ENCODE measurements at regions not wholly inside any gene's neighbourhood (a gene's known extent, or its start where the extent isn't known, plus 50 kb on each side); places are given as distances from the start of the nearest gene placed in this dataset.

DNA sequence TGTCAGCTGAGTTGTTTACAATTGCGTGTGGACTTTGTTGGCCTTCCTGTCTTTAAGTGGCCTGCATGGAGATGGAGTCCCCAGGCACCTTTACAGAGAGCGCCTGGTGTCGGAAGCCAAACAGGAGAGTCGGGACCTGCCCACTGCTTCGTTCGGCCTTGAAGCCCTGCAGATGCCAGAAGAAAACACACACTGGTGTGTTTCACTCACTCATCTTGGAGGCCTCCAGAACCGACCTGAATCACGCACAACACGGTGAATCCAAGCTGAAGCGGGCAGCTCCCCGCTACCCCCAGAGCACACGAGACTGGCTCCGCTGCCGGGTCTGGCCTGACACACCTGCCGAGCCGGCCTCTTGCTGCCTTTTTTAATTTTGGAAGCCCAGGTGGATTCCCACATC is 419.4 kb upstream of the IRX4 start:
- Histone ChIP-seq H3K4me3 (no peak overlapping the region), H3K27me3 (replicated peaks; ENCODE audit: insufficient read depth) (no peaks in the 10 kb centered on the region), H3K4me1 (ENCODE audit: control insufficient read depth in 1 of 2, low read depth in 2 of 2) (no peaks in the 10 kb centered on the region), H3K36me3 (no peaks in the 10 kb centered on the region), H3K27ac (no peak overlapping the region), H3K9me3 (no peaks in the 10 kb centered on the region)
- TF ChIP-seq, protein P1, sequence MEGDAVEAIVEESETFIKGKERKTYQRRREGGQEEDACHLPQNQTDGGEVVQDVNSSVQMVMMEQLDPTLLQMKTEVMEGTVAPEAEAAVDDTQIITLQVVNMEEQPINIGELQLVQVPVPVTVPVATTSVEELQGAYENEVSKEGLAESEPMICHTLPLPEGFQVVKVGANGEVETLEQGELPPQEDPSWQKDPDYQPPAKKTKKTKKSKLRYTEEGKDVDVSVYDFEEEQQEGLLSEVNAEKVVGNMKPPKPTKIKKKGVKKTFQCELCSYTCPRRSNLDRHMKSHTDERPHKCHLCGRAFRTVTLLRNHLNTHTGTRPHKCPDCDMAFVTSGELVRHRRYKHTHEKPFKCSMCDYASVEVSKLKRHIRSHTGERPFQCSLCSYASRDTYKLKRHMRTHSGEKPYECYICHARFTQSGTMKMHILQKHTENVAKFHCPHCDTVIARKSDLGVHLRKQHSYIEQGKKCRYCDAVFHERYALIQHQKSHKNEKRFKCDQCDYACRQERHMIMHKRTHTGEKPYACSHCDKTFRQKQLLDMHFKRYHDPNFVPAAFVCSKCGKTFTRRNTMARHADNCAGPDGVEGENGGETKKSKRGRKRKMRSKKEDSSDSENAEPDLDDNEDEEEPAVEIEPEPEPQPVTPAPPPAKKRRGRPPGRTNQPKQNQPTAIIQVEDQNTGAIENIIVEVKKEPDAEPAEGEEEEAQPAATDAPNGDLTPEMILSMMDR (IDR thresholded peaks at IDR 0.05), result no peak
- ATAC-seq (ENCODE audit: insufficient number of reproducible peaks, low FRiP score, low read depth), result no peak
- no peak for DNase-seq (ENCODE audit: low spot score)

DNA sequence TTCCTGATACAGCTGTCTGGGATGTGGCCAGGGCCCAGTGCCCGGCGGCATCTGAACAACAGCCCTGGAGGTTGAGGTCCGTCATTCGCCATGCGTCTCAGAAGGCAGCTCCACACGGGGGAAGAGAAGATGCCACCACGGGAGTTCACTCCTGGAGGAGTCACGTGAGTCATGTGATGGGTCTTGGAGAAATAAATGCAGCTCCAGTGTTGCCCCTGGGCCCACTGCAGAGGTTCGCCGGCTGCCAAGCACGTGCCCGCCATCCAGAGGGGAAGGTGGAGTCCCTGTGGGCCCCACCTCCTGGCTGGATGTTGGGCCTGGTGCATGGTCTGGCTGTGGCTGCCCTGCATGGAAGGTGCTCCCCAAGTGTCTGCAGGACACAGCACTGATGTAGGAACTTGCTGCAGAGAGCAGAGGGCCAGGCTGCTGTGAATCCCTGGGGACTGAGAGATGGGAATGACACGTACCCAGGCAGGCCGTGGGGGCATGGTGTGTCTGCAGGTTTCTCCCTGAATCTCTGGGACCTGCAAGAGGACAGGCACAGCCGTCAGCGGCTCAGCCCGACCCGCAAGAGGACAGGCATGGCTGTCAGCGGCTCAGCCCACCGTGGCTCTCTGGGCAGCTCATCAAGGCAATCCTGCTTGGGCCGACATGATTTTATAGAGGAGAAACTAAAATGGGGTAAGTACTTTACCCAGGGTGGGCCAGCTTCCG is 418.3 kb upstream of the IRX4 start:
- DNase-seq (ENCODE audit: low spot score), result no peak
- H3K27me3 ChIP-seq (replicated peaks; ENCODE audit: insufficient read depth), result no peaks in the 10 kb centered on the region

DNA sequence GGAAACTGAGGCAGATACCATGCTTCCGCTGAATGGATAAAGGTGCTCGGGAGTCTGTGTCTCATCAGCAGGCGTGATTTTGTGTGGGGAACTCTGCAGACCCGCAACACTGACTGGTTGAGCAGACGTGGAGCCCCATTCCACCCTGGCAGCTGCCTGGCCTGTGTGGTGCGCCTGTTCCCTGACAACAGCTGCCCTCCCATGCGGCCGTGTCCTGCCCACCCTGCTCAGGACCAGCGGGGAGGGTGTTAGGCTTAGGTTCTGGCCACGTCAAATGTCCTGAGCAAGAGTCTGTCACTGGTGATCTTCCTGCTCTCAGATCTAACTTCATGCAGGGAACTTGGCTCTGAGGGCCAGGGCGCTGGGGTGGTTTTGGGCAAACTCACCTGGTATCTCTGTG is 417.7 kb upstream of the IRX4 start:
- no peaks in the 10 kb centered on the region for H3K36me3 ChIP-seq
- no peaks in the 10 kb centered on the region for H3K4me1 ChIP-seq (ENCODE audit: control insufficient read depth in 1 of 2, low read depth in 2 of 2)
- TF ChIP-seq, protein P1 (IDR thresholded peaks at IDR 0.05), result no peak
- H3K27me3 ChIP-seq (replicated peaks; ENCODE audit: insufficient read depth), result no peaks in the 10 kb centered on the region
- H3K9me3 ChIP-seq, result no peaks in the 10 kb centered on the region
- DNase-seq (ENCODE audit: low spot score) (no peak), ATAC-seq (ENCODE audit: insufficient number of reproducible peaks, low FRiP score, low read depth) (no peak)
- no peak overlapping the region for H3K27ac ChIP-seq
- H3K4me3 ChIP-seq, result no peak overlapping the region

More for the DNA sequence above, 418.3 kb upstream of the IRX4 start:
- no peaks in the 10 kb centered on the region for H3K4me1 ChIP-seq (ENCODE audit: control insufficient read depth in 1 of 2, low read depth in 2 of 2)
- ATAC-seq (ENCODE audit: insufficient number of reproducible peaks, low FRiP score, low read depth), result no peak
- H3K27ac ChIP-seq, result no peak overlapping the region
- TF ChIP-seq, protein P1 (IDR thresholded peaks at IDR 0.05), result no peak
- H3K4me3 ChIP-seq, result no peak overlapping the region
- no peaks in the 10 kb centered on the region for H3K9me3 ChIP-seq
- H3K36me3 ChIP-seq, result no peaks in the 10 kb centered on the region

DNA sequence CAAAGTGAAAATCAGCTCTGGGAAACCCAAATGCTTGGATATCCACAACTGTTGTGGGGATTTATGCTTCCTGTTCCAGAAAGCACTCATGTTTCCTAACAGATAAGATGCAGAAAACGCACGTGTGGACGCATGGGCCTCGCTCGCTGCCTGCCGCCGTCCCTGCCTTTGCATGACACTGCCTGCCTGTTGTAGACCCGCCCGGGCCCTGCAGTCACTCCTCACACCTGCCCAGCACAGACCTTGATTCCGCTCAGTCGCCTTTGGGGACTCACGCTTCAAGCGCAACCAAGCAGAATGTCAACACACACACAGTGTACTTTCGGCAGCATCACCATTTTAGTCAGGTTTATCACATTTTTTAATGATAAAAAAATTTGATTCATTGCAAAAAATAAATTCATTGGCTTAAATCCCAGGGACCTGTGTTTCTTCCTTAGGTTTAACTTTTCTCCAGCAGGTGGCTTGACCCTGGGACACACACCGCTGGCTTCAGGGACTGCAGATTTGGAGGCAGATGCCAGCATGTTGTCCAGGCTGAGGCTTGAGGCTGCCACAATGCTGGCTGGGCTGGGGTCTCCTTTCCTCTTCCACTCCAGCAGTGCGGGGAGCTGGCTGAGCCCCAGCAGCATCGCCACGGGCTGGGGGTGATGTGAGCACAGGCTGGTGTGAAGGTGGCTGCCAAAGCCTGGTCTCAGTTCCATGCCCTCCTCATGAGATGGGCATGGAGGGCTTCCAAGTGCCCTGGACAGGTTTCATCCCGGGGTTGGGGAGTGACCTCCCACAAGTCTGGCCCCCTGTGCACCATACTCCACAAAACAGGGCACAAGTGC is 416.9 kb upstream of the IRX4 start:
- ATAC-seq (ENCODE audit: insufficient number of reproducible peaks, low FRiP score, low read depth), result no peak
- TF ChIP-seq, protein P1 (IDR thresholded peaks at IDR 0.05), result no peak
- H3K36me3 ChIP-seq, result no peaks in the 10 kb centered on the region
- no peaks in the 10 kb centered on the region for H3K9me3 ChIP-seq
- H3K4me1 ChIP-seq (ENCODE audit: control insufficient read depth in 1 of 2, low read depth in 2 of 2), result no peaks in the 10 kb centered on the region
- no peaks in the 10 kb centered on the region for H3K27me3 ChIP-seq (replicated peaks; ENCODE audit: insufficient read depth)
- no peak overlapping the region for H3K27ac ChIP-seq
- no peak for DNase-seq (ENCODE audit: low spot score)
- H3K4me3 ChIP-seq, result no peak overlapping the region

DNA sequence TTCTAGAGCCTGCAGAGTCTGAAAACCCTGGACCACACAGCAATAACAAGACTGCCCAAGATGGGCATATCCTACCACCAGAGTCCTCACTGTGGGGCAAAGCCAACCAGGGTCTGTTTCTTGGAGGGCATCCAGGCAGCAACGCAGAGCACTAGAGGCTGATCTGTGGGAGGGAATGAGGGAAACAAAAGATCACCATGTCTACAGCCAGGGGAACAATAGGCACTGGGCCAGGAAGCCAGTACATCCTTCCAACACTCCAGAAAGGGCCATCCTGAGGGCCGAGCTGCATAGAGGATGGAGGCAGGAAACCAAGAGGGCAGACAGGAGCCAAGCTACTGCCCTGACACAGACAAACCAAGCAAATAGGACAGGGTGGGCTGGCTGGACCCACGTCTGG is 416.1 kb upstream of the IRX4 start:
- TF ChIP-seq, protein P1 (IDR thresholded peaks at IDR 0.05), result no peak
- Histone ChIP-seq H3K36me3 (no peaks in the 10 kb centered on the region), H3K4me1 (ENCODE audit: control insufficient read depth in 1 of 2, low read depth in 2 of 2) (no peaks in the 10 kb centered on the region), H3K4me3 (no peak overlapping the region), H3K27ac (no peak overlapping the region), H3K27me3 (replicated peaks; ENCODE audit: insufficient read depth) (no peaks in the 10 kb centered on the region), H3K9me3 (no peaks in the 10 kb centered on the region)
- ATAC-seq (ENCODE audit: insufficient number of reproducible peaks, low FRiP score, low read depth), result no peak
- no peak for DNase-seq (ENCODE audit: low spot score)
